Loucy (cell line): ENCODE measurements at regions not wholly inside any gene's neighbourhood (a gene's known extent, or its start where the extent isn't known, plus 50 kb on each side); places are given as distances from the start of the nearest gene placed in this dataset.

Experiments
- EZH2phosphoT487 ChIP-seq: fragments of 200-600 bp; IDR thresholded peaks from 2 replicates; pipeline ENCODE4 v1.6.1; 2018; ENCODE audit warnings: antibody characterized with exemption, mild to moderate bottlenecking, moderate library complexity, borderline replicate concordance
- TF ChIP-seq, protein P1 (sequence below): fragments of 200-600 bp; sonication (generic); conservative IDR thresholded peaks from 2 replicates; pipeline ENCODE4 v1.5.1; 2014; ENCODE audit warnings: mild to moderate bottlenecking, antibody characterized with exemption, low read length

DNA sequence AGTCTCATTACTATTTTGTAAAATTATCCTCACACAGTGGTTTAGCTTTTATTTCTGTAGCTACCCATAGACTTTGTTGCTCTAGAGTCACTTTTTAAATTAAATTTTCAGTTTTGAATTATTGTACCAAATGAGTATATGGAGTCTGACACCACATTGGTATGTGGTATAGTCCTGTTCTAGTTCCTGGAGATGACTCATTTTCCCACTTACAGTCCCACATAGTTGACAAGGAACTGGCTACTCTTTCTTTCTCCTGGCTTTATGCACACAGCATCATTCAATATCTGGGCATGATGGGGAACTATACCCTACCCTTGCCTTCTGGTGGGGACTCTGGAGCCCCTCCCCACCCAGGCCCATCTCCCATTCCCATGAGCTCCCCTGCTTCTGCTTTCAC, 92.6 kb upstream of the RAB11FIP2 start:
- TF ChIP-seq, protein P1, sequence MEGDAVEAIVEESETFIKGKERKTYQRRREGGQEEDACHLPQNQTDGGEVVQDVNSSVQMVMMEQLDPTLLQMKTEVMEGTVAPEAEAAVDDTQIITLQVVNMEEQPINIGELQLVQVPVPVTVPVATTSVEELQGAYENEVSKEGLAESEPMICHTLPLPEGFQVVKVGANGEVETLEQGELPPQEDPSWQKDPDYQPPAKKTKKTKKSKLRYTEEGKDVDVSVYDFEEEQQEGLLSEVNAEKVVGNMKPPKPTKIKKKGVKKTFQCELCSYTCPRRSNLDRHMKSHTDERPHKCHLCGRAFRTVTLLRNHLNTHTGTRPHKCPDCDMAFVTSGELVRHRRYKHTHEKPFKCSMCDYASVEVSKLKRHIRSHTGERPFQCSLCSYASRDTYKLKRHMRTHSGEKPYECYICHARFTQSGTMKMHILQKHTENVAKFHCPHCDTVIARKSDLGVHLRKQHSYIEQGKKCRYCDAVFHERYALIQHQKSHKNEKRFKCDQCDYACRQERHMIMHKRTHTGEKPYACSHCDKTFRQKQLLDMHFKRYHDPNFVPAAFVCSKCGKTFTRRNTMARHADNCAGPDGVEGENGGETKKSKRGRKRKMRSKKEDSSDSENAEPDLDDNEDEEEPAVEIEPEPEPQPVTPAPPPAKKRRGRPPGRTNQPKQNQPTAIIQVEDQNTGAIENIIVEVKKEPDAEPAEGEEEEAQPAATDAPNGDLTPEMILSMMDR = no peak
- TF ChIP-seq EZH2phosphoT487 = no peak
